Choroid plexus epithelial cell (primary cell): ENCODE measurements at regions not wholly inside any gene's neighbourhood (a gene's known extent, or its start where the extent isn't known, plus 50 kb on each side); places are given as distances from the start of the nearest gene placed in this dataset.
A peak's percentile ranks its signal among the peaks of the same experiment; 100 is the strongest.
"Not testable (repeated sequence)": the region's sequence is repeated elsewhere in the genome, so short reads cannot be mapped to it uniquely, and the experiment has no call there.

Source experiments
- DNase-seq: peaks from one replicate; pipeline ENCODE4 v3.0.0-alpha.2; 2010; ENCODE audit warnings: low read depth
- H3K4me3 ChIP-seq: 2 replicates; pipeline ENCODE4 v1.5.1; 2011; ENCODE audit warnings: low read depth, mild to moderate bottlenecking, control low read depth, low read length, moderate library complexity
- CTCF ChIP-seq: conservative IDR thresholded peaks from 2 replicates; pipeline ENCODE4 v1.5.1; 2011; ENCODE audit warnings: low read depth, mild to moderate bottlenecking, control low read depth, inconsistent platforms, low read length, moderate library complexity

DNA sequence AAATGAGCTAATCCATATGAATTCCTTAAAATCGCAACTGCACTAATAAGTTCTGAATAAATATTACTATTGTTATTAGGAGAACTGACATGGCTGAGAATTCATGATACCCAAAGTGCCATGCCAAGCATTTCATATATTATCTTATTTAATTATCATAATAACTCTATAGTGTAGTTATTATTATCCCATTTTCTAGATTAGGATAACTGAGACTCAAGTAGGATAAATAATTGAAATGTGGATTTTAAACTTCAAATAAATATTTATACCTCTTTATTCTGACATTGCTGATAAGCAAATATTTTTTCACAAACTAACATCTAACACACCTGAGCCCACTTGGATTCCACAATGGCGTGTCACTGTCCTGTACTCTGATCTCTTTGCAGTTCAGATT lies 492.7 kb downstream of the IRS1 start:
- H3K4me3 ChIP-seq: no peak overlapping the region
- DNase-seq: no peak
- no peak for TF ChIP-seq CTCF

DNA sequence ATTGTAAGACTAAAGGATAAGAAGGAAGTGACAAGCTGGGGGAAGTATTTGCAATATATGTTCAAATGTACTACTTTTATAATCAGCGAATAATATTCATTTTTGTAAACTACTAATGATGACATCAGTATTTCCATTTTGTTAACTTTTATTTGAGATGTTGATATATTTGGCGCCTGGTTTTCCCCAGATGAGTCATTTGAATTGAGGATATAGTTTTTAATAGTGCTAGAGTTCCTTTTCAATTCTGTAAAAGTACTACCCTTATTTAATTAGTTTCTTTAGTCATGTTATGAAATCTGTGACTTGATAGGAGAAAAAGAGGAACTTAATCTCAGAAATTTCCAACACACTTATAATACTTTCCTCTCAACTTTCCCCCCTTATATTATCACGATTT lies 495.3 kb downstream of the IRS1 start:
- TF ChIP-seq CTCF: no peak
- DNase-seq: no peak

DNA sequence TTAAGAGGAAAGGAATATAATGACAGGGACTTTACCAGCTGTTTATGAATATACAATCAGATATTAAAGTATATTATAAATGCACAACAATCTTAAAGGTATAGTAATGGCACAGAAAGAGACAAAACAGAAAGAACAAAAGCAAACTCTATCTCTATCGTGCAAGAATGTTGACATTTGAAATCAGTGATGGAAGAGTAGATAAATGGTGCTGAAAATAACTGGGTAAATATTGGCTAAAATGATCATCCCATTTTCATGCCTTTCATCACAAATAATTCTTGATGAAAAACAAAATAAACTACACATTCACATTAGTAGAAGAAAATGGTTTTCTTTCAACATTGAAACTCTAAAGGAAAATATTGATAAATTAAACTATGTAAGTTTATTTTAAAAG lies 495.9 kb downstream of the IRS1 start:
- TF ChIP-seq CTCF: no peak
- no peak overlapping the region for H3K4me3 ChIP-seq
- no peak for DNase-seq

More for the DNA sequence above, 495.3 kb downstream of the IRS1 start:
- no peak overlapping the region for H3K4me3 ChIP-seq

- no peak for TF ChIP-seq CTCF
- H3K4me3 ChIP-seq: no peak overlapping the region
- DNase-seq: no peak
Measured at GRCh38 chr2:226300196-226300886, 499.3 kb downstream of the IRS1 start.

DNA sequence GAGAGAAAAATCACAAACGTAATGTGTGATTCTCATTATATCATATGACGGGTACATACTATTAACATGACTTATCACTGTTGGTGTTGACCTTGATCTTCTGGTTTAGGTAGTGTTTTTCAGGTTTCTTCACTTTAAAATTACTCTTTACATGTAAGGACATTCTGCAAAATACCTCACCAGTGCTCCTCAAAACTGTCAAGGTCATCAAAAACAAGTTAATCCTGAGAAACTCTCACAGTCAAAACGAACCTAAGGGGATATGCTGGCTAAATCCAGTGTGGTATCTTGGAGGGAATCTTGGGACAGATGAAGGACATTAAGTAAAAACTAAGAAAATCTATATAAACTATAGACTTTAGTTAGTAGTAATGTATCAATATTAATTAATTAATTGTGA lies 499.8 kb downstream of the IRS1 start:
- H3K4me3 ChIP-seq: no peak overlapping the region
- DNase-seq: no peak
- TF ChIP-seq CTCF: no peak

DNA sequence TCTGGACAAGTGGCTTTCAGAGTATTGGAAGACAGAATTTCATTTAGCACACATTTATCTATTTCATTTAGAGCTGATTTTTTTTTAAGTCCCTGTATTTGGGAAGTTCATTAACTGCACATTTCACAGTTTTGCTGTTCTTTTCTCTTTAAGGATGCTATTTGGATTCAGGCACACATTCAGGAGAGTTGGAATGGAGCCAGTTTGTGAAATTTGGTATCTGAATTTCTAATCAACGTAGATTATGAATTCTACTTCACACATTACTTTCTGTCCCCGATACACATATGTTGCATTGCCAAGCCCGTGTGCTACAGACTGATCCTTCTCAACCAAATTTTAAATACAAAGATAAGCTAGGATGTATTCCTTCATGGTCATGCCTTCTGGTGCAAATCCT lies 503.9 kb downstream of the IRS1 start:
- no peak for DNase-seq
- TF ChIP-seq CTCF: no peak
- H3K4me3 ChIP-seq: no peak overlapping the region

- no peak for TF ChIP-seq CTCF
- H3K4me3 ChIP-seq: no peak overlapping the region
- peak; percentile 7 for DNase-seq
Measured at GRCh38 chr2:226295123-226295522, 504.5 kb downstream of the IRS1 start.

GRCh38 chr2:226291281-226291680 lies 508.3 kb downstream of the IRS1 start:
- not testable (repeated sequence) for H3K4me3 ChIP-seq

More at GRCh38 chr2:226291281-226291680, 508.3 kb downstream of the IRS1 start:
- not testable (repeated sequence) for DNase-seq
